ENCODE measurements at regions not wholly inside any gene's neighbourhood (a gene's known extent, or its start where the extent isn't known, plus 50 kb on each side); places are given as distances from the start of the nearest gene placed in this dataset.

DNA sequence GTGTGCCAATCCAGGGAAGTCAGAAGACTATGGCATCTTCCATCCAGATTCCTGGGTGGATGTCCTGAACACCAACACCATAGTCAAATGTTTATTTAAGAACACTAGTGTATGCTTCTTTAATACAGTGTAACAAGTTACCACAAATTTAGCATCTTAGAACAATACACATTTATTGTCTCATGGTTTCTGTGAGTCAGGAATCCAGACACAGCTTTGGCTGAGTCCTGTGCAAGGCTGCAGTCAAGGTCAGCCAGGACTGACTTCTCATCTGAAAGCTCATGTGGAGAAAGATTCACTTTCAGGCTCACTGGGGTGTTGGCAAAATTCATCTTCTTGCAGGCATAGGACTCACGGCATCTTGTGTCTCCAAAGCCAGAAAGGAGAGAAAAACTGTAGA is 143.4 kb downstream of the ANXA2 start:
- no peak overlapping the region for H3K9ac ChIP-seq (ENCODE audit: low read depth, low read length)
- H3K9me3 ChIP-seq (ENCODE audit: insufficient read depth, low read length, severe bottlenecking) = no peaks in the 10 kb centered on the region
- H3K4me3 ChIP-seq (ENCODE audit: low read depth in 1 of 2, low read length in 2 of 2) = no peak overlapping the region
- no peak overlapping the region for H3K4me2 ChIP-seq (ENCODE audit: insufficient read depth, low read length)
- TF ChIP-seq EZH2 (IDR thresholded peaks at IDR 0.05; ENCODE audit: borderline replicate concordance, low read depth, low read length, severe bottlenecking) = no peak
- TF ChIP-seq, protein P1, sequence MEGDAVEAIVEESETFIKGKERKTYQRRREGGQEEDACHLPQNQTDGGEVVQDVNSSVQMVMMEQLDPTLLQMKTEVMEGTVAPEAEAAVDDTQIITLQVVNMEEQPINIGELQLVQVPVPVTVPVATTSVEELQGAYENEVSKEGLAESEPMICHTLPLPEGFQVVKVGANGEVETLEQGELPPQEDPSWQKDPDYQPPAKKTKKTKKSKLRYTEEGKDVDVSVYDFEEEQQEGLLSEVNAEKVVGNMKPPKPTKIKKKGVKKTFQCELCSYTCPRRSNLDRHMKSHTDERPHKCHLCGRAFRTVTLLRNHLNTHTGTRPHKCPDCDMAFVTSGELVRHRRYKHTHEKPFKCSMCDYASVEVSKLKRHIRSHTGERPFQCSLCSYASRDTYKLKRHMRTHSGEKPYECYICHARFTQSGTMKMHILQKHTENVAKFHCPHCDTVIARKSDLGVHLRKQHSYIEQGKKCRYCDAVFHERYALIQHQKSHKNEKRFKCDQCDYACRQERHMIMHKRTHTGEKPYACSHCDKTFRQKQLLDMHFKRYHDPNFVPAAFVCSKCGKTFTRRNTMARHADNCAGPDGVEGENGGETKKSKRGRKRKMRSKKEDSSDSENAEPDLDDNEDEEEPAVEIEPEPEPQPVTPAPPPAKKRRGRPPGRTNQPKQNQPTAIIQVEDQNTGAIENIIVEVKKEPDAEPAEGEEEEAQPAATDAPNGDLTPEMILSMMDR (IDR thresholded peaks at IDR 0.05; ENCODE audit: borderline replicate concordance, extremely low read depth, low read length, poor library complexity, severe bottlenecking) = no peak
- H3K27me3 ChIP-seq (ENCODE audit: insufficient read depth, low read length, poor library complexity) = peaks cover 3% of the 10 kb centered on the region
- H3K36me3 ChIP-seq (ENCODE audit: insufficient read depth, low read length) = no peaks in the 10 kb centered on the region
- H3K27ac ChIP-seq (ENCODE audit: low read length) = no peak overlapping the region
- no peak for ATAC-seq (ENCODE audit: insufficient read depth, low read depth)
- H3K4me1 ChIP-seq (ENCODE audit: insufficient read depth, low read length) = no peaks in the 10 kb centered on the region
- no peak overlapping the region for H2AFZ ChIP-seq (ENCODE audit: low read depth, low read length)
- H3K79me2 ChIP-seq (ENCODE audit: insufficient read depth, low read length) = no peaks in the 10 kb centered on the region
- no peaks in the 10 kb centered on the region for H4K20me1 ChIP-seq (ENCODE audit: insufficient read depth, low read length)
- no peak for DNase-seq

DNA sequence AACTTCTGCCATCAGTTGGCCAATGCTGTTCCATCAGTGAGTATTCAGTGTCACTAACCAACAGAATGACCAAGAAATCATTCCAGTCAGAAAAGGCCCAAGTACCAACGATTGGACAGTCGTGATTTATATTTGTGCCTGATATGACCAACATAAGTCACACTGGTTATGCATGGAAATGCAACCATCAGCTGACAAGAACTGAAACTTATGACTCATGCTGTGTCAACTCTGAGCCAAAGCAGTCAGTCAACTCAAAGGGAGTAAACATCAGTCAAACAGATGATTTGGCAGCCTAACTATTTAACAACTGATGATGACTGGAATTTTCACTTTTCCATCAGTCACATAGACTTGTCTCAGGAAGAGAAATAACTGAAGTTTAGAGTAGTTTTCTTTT is 142.4 kb downstream of the ANXA2 start:
- H3K4me1 ChIP-seq (ENCODE audit: insufficient read depth, low read length) = no peaks in the 10 kb centered on the region
- no peaks in the 10 kb centered on the region for H4K20me1 ChIP-seq (ENCODE audit: insufficient read depth, low read length)
- no peak overlapping the region for H3K4me2 ChIP-seq (ENCODE audit: insufficient read depth, low read length)
- H3K27ac ChIP-seq (ENCODE audit: low read length) = no peak overlapping the region
- DNase-seq = no peak
- H3K4me3 ChIP-seq (ENCODE audit: low read depth in 1 of 2, low read length in 2 of 2) = no peak overlapping the region
- no peak for TF ChIP-seq EZH2 (IDR thresholded peaks at IDR 0.05; ENCODE audit: borderline replicate concordance, low read depth, low read length, severe bottlenecking)
- TF ChIP-seq, protein P1 (IDR thresholded peaks at IDR 0.05; ENCODE audit: borderline replicate concordance, extremely low read depth, low read length, poor library complexity, severe bottlenecking) = no peak
- peaks cover 9% of the 10 kb centered on the region for H3K27me3 ChIP-seq (ENCODE audit: insufficient read depth, low read length, poor library complexity)
- no peaks in the 10 kb centered on the region for H3K36me3 ChIP-seq (ENCODE audit: insufficient read depth, low read length)
- H3K79me2 ChIP-seq (ENCODE audit: insufficient read depth, low read length) = no peaks in the 10 kb centered on the region
- ATAC-seq (ENCODE audit: insufficient read depth, low read depth) = no peak
- H3K9me3 ChIP-seq (ENCODE audit: insufficient read depth, low read length, severe bottlenecking) = no peaks in the 10 kb centered on the region
- H3K9ac ChIP-seq (ENCODE audit: low read depth, low read length) = no peak overlapping the region
- no peak overlapping the region for H2AFZ ChIP-seq (ENCODE audit: low read depth, low read length)

DNA sequence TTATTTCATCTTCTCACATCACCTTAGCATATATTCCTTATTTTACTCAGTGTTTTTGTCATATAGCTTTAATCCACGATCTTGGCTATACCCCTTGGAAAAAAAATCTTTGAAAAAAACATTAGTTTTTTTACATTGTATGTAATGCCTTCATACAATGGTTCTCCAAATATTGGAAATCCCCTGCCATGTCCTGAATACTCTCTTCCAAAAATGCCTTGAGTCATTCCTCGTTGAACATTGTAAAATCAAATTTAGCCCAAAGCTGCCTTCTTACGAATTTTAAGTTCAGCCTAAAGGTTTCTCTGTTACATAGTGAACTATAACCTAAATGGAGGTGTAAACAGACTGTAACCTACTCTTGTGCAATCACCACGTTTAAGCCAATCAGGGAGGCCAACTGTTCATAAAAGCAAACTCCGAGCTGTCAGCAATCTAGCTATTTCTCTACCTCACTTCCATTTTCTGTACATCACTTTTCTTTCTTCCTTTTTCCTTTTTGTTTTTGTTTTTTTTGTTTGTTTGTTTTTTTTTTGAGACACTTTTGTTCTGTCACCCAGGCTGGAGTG is 140.1 kb downstream of the ANXA2 start:
- H3K4me2 ChIP-seq (ENCODE audit: insufficient read depth, low read length) = no peak overlapping the region
- no peaks in the 10 kb centered on the region for H4K20me1 ChIP-seq (ENCODE audit: insufficient read depth, low read length)
- no peaks in the 10 kb centered on the region for H3K4me1 ChIP-seq (ENCODE audit: insufficient read depth, low read length)
- TF ChIP-seq, protein P1 (IDR thresholded peaks at IDR 0.05; ENCODE audit: borderline replicate concordance, extremely low read depth, low read length, poor library complexity, severe bottlenecking) = no peak
- TF ChIP-seq EZH2 (IDR thresholded peaks at IDR 0.05; ENCODE audit: borderline replicate concordance, low read depth, low read length, severe bottlenecking) = no peak
- no peaks in the 10 kb centered on the region for H3K9me3 ChIP-seq (ENCODE audit: insufficient read depth, low read length, severe bottlenecking)
- peaks cover 9% of the 10 kb centered on the region for H3K27me3 ChIP-seq (ENCODE audit: insufficient read depth, low read length, poor library complexity)
- H3K27ac ChIP-seq (ENCODE audit: low read length) = no peak overlapping the region
- no peak overlapping the region for H2AFZ ChIP-seq (ENCODE audit: low read depth, low read length)
- H3K9ac ChIP-seq (ENCODE audit: low read depth, low read length) = no peak overlapping the region
- H3K36me3 ChIP-seq (ENCODE audit: insufficient read depth, low read length) = no peaks in the 10 kb centered on the region
- no peaks in the 10 kb centered on the region for H3K79me2 ChIP-seq (ENCODE audit: insufficient read depth, low read length)
- no peak for ATAC-seq (ENCODE audit: insufficient read depth, low read depth)
- no peak for DNase-seq
- no peak overlapping the region for H3K4me3 ChIP-seq (ENCODE audit: low read depth in 1 of 2, low read length in 2 of 2)

DNA sequence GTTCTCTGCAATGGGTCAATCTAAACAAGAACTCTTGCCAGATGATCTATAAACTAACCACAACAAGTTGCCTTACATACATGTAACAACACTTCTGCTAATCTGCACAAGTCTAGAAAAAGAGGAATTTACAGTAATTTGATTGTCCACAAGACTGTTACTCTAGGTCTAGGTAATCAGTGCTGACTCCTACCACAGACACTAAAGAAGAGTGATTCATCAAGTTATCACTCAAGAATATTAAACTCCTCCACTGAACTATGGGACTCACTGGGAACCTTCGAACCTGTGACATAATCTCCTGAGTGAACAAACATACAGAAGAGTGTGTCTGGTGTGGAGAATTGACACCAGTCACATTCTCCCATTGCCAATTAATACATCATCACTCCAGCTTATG is 138.3 kb downstream of the ANXA2 start:
- TF ChIP-seq EZH2 (IDR thresholded peaks at IDR 0.05; ENCODE audit: borderline replicate concordance, low read depth, low read length, severe bottlenecking) = no peak
- TF ChIP-seq, protein P1 (IDR thresholded peaks at IDR 0.05; ENCODE audit: borderline replicate concordance, extremely low read depth, low read length, poor library complexity, severe bottlenecking) = no peak
- Histone ChIP-seq H3K27ac (ENCODE audit: low read length) (no peak overlapping the region), H4K20me1 (ENCODE audit: insufficient read depth, low read length) (no peaks in the 10 kb centered on the region), H3K4me2 (ENCODE audit: insufficient read depth, low read length) (no peak overlapping the region), H3K4me1 (ENCODE audit: insufficient read depth, low read length) (no peaks in the 10 kb centered on the region), H3K9me3 (ENCODE audit: insufficient read depth, low read length, severe bottlenecking) (no peaks in the 10 kb centered on the region), H2AFZ (ENCODE audit: low read depth, low read length) (no peak overlapping the region), H3K36me3 (ENCODE audit: insufficient read depth, low read length) (no peaks in the 10 kb centered on the region), H3K79me2 (ENCODE audit: insufficient read depth, low read length) (no peaks in the 10 kb centered on the region), H3K9ac (ENCODE audit: low read depth, low read length) (no peak overlapping the region), H3K4me3 (ENCODE audit: low read depth in 1 of 2, low read length in 2 of 2) (no peak overlapping the region), H3K27me3 (ENCODE audit: insufficient read depth, low read length, poor library complexity) (peaks cover 9% of the 10 kb centered on the region)
- ATAC-seq (ENCODE audit: insufficient read depth, low read depth) (no peak), DNase-seq (no peak)
